Pancreas (tissue), 10 donors: ENCODE measurements at regions not wholly inside any gene's neighbourhood (a gene's known extent, or its start where the extent isn't known, plus 50 kb on each side); places are given as distances from the start of the nearest gene placed in this dataset.
A peak's percentile ranks its signal among the peaks of the same experiment; 100 is the strongest.

Experiments used
- ATAC-seq, 4 donors: fragments of 200-7000 bp; cut with Tn5 transposase; one replicate each; pipeline versions ENCODE4 v1.8.0 to v1.9.1; 2020; ENCODE audit warnings: mild to moderate bottlenecking in 4 of 4, moderate library complexity in 4 of 4
- DNase-seq, 6 donors: peaks; one replicate each; pipeline ENCODE4 v3.0.0-alpha.2; 2020
- FAIRE-seq: peaks from 2 replicates; lab custom pipeline; 2012; peaks lifted over from hg19 to GRCh38; lab: Jason Lieb, UNC
- H3K27ac ChIP-seq, 4 donors: fragments of 200-600 bp; sonication (generic); 1 replicate in 3 of 4; 2 replicates in 1 of 4; pipeline versions ENCODE4 v1.5.0 to v1.8.0; 2020
- H3K27me3 ChIP-seq, 4 donors: fragments of 200-600 bp; one replicate each; pipeline ENCODE4 v1.8.0; 2021
- H3K36me3 ChIP-seq, 3 donors: fragments of 200-600 bp; sonication (generic) in 1 of 3; one replicate each; pipeline versions ENCODE4 v1.5.0 to v1.8.0; 2020 to 2021
- H3K4me1 ChIP-seq, 3 donors: fragments of 200-600 bp; one replicate each; pipeline ENCODE4 v1.8.0; 2021
- H3K4me3 ChIP-seq, 4 donors: fragments of 200-600 bp; sonication (generic) in 2 of 4; one replicate each; pipeline versions ENCODE4 v1.5.0 to v1.8.0; 2020 to 2021
- H3K9me3 ChIP-seq, 4 donors: fragments of 200-600 bp; one replicate each; pipeline ENCODE4 v1.8.0; 2021
- WGBS, 2 donors: extraction: QIAGEN DNeasy Blood & Tissue Kit; methylation state at CpG; one replicate each; pipeline ENCODE4 v1.1.7; 2013; 5-methylcytosine and 5-hydroxymethylcytosine counted together
- intact Hi-C, 3 donors: fragments of 100-400 bp; cut with DNase I; formaldehyde crosslinking; loops; one replicate each; pipeline versions ENCODE4 v1.11.1 to v1.14.2; 2022
- TF ChIP-seq, protein P1 (sequence below), 4 donors: fragments of 200-600 bp; sonication (generic) in 3 of 4; IDR thresholded peaks; one replicate each; pipeline versions ENCODE4 v1.5.0 to v1.8.0; 2021; ENCODE audit warnings: antibody characterized with exemption in 4 of 4
- donor health status: healthy with polysubstance abuse.
- donor health status: DM: no; HTN: no; CAD: no; lungs with moderate emphysema.
- donor health status: DM: no; HTN: no; CAD: no.
- donor health status: control.
- donor health status: control.
- donor health status: Bipolar disorder and iron deficiency.
- donor health status: DM: yes; HTN: yes; CAD: no.
- donor health status: DM: no; HTN: no; CAD: no.
- donor health status: DM: no; HTN: no; CAD: no.
- donor health status: DM: yes; HTN: yes; CAD: no.

GRCh38 chr22:48765595-48765994 lies 1062.1 kb downstream of the BRD1 start:
- TF ChIP-seq, protein P1, sequence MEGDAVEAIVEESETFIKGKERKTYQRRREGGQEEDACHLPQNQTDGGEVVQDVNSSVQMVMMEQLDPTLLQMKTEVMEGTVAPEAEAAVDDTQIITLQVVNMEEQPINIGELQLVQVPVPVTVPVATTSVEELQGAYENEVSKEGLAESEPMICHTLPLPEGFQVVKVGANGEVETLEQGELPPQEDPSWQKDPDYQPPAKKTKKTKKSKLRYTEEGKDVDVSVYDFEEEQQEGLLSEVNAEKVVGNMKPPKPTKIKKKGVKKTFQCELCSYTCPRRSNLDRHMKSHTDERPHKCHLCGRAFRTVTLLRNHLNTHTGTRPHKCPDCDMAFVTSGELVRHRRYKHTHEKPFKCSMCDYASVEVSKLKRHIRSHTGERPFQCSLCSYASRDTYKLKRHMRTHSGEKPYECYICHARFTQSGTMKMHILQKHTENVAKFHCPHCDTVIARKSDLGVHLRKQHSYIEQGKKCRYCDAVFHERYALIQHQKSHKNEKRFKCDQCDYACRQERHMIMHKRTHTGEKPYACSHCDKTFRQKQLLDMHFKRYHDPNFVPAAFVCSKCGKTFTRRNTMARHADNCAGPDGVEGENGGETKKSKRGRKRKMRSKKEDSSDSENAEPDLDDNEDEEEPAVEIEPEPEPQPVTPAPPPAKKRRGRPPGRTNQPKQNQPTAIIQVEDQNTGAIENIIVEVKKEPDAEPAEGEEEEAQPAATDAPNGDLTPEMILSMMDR (IDR thresholded peaks at IDR 0.05) = no peak
- no peak for ATAC-seq
- WGBS, 2 donors = 78 to 85% methylated on average over 5 of the region's 5 CpGs

GRCh38 chr22:48761546-48761945 lies 1066.1 kb downstream of the BRD1 start:
- TF ChIP-seq, protein P1 (IDR thresholded peaks at IDR 0.05) = no peak
- WGBS, 2 donors = 72 to 85% methylated on average over 14 of the region's 14 CpGs
- intact Hi-C loops = no loop called here
- Histone ChIP-seq H3K27ac (no peak overlapping the region), H3K36me3 (no peaks in the 10 kb centered on the region), H3K27me3 (no peaks in the 10 kb centered on the region), H3K9me3 (no peaks in the 10 kb centered on the region), H3K4me1 (no peaks in the 10 kb centered on the region), H3K4me3 (no peak overlapping the region)
- FAIRE-seq (no peak), ATAC-seq (no peak), DNase-seq (peak in 2 of 6 donors; percentile 2 to 5)

More at GRCh38 chr22:48765595-48765994, 1062.1 kb downstream of the BRD1 start:
- H3K4me3 ChIP-seq = no peak overlapping the region
- no peak overlapping the region for H3K27ac ChIP-seq
- FAIRE-seq (no peak), DNase-seq (no peak)
- intact Hi-C loops = no loop called here
- no peaks in the 10 kb centered on the region for H3K4me1 ChIP-seq
- H3K36me3 ChIP-seq = no peaks in the 10 kb centered on the region
- no peaks in the 10 kb centered on the region for H3K9me3 ChIP-seq
- no peaks in the 10 kb centered on the region for H3K27me3 ChIP-seq

DNA sequence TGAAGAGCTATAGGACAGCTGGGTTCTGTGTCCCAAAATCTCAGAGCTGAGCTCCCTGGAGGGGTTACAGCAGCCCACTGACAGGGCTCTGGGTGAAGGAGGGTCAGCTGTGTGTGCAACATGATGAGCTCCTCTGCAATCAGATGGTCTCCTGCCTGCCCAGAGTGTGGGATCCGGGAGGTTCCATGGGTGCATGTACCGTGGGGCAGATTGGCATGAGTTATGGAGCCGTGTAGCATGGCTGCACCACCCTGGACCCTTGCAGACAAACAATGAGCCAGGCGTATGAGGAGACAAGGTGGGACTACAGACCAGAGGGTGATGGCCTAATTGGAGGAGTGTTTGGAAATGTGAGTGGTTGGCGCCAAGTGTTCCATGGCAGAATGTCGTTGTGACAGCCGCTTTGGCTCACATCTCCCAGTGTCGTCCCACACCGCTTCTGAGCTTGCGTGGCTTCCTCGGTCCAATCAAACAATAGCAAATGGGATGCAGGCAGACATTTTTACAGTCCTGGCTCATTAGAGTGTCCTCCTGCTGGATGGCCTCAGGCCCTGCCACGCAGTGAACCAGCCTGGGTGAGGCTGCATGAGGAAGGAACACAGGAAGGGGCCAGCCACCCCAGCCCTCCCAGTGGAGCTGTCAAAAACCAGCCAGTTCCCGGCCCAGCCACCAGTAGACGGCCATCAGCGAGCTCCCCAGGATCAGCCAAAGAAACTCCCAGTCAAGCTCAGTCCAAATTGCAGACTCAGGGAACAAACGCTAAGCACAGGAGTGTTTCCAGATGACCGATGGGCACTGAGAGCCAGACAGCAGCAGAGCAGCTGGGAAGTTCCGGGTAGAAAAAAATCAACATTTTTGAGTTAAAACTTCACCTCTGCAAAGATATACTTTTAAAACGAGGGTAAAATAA lies 1066.9 kb downstream of the BRD1 start:
- DNase-seq = peak in 3 of 6 donors; percentile 1 to 47 (median 7)
- Histone ChIP-seq H3K9me3 (no peaks in the 10 kb centered on the region), H3K4me3 (no peak overlapping the region), H3K27ac (no peak overlapping the region), H3K36me3 (no peaks in the 10 kb centered on the region), H3K4me1 (no peaks in the 10 kb centered on the region), H3K27me3 (no peaks in the 10 kb centered on the region)
- 68 to 79% methylated on average over 19 of the region's 19 CpGs for WGBS, 2 donors
- no peak for FAIRE-seq
- no peak for ATAC-seq
- TF ChIP-seq, protein P1 (IDR thresholded peaks at IDR 0.05) = no peak
- intact Hi-C loops = no loop called here

DNA sequence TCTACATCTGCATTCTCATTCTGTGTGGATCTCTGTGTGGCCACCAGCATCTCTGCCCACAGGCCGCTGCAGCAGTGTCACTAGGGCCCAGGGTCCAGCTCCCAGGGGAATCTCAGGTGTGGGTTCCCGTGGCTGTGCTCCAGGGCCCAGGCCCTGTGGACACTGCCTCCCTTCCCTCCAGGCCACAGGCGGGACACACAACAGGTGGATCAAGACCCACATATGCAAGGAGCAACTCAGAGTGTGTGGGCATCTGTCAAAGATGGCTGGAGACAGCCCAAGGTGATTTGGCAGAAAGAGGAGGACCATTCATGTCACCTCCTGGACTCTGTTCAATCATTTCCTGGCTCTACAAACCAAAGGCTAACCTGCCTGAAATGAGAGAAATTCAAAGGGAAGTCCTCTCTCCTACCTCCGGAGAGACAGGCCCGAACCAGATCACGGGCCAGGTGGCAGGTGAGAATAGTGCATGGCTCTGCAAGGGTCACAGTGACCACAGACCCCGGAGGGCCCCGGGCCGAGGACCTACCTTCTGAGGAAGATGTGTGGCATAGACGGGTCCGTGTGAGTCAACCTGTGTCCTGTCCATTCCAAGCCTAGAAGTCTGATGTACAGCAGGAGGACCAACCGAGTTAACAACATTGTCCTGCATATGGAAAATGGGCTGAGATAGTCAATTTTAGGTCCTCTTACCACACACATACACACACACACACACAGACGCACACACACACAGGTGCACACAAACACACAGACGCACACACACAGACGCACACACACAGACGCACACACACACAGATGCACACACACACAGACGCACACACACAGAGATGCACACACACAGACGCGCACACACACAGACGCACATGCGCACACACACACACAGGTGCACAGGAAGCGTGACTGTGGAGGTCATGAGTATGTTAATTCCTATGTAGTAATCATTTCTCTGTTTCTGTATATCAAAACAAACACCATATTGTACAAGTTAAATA lies 1068.5 kb downstream of the BRD1 start:
- TF ChIP-seq, protein P1 (IDR thresholded peaks at IDR 0.05) = no peak
- WGBS, 2 donors = 69 to 79% methylated on average over 22 of the region's 22 CpGs
- Histone ChIP-seq H3K36me3 (no peaks in the 10 kb centered on the region), H3K27me3 (no peaks in the 10 kb centered on the region), H3K9me3 (no peaks in the 10 kb centered on the region), H3K27ac (no peak overlapping the region), H3K4me3 (no peak overlapping the region), H3K4me1 (no peaks in the 10 kb centered on the region)
- FAIRE-seq (no peak), ATAC-seq (no peak), DNase-seq (peak in 2 of 6 donors; percentile 4 to 6)
- intact Hi-C loops = no loop called here
